Stimulated activated CD4-positive, alpha-beta T cell treated with anti-CD3 and anti-CD28 coated beads, Interleukin-15, amount 100 ng/mL, for 24 hours (primary cell): ENCODE measurements at regions not wholly inside any gene's neighbourhood (a gene's known extent, or its start where the extent isn't known, plus 50 kb on each side); places are given as distances from the start of the nearest gene placed in this dataset.

Experiments
- DNase-seq: peaks from one replicate; pipeline ENCODE4 v3.0.0-alpha.2; 2020

DNA sequence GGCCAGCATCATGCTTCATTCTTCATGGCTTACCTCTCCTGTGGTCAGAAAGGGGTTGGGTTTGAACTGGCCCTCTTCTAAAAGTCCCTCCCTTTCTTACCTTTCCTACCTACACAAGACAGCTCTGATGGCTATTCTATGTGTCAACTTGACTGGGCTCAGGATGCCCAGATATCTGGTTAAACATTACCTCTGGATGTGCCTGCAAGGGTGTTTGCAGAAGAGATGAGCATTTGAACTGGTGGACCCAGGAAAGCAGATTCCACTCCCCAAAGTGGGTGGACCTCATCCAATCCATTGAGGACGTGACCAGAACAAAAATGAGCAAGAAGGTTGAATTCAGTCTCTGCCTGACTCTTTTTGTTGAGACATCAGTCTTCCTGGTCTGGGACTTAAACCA is 79.0 kb upstream of the TCF7L2 start:
- DNase-seq: no peak

DNA sequence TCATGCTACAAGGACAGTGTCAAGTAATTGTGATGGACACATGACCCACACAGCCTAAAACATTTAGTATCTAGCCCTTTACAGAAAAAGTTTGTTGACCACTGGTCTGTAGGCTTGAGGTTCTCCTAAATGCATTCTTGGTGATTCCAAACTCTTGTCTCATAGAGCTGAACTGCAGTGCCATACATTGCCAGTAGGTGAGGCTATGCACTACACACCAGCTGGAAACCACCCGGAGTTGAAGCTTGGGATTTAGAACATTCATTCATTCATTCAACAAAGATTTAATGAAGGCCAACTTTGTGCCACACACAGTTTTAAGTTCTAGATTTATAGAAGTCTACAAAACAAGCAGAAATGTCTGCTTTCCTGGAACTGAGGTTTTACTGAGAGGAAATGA is 77.3 kb upstream of the TCF7L2 start:
- DNase-seq: no peak

DNA sequence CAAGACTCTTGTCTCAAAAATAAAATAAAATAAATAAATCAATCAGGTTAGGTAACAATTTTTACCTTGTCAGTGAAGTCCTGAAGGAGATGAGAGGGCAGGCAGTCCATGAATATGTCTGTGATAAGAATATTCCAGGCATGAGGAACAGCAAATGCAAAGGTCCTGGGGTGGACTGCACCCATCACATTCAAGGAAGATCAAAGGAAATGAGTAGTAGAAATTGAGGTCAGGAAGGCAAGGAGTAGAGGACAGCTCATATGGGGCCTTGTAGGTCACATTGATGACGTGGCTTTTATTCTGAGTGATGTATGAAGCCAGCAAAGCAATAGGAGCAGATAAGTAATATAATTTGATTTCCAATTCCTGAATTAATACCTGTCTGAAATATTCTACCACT is 76.5 kb upstream of the TCF7L2 start:
- DNase-seq: no peak

DNA sequence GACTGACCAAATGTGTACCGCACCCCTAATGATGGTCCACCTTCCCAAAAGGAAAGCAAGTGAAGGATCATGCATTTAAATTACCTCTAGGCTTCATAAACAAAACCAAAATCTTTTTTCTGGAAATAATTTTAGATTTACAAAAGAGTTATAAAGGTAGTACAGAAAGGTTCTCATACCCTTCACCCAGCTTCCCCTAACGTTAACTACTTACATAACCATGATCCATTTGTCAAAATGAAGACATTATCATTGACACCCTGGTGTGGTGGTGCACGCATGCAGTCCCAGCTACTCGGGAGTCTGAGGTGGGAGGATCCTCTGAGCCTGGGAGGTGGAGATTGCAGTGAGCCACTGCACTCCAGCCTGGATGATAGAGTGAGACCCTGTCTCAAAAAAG is 75.1 kb upstream of the TCF7L2 start:
- DNase-seq: no peak

DNA sequence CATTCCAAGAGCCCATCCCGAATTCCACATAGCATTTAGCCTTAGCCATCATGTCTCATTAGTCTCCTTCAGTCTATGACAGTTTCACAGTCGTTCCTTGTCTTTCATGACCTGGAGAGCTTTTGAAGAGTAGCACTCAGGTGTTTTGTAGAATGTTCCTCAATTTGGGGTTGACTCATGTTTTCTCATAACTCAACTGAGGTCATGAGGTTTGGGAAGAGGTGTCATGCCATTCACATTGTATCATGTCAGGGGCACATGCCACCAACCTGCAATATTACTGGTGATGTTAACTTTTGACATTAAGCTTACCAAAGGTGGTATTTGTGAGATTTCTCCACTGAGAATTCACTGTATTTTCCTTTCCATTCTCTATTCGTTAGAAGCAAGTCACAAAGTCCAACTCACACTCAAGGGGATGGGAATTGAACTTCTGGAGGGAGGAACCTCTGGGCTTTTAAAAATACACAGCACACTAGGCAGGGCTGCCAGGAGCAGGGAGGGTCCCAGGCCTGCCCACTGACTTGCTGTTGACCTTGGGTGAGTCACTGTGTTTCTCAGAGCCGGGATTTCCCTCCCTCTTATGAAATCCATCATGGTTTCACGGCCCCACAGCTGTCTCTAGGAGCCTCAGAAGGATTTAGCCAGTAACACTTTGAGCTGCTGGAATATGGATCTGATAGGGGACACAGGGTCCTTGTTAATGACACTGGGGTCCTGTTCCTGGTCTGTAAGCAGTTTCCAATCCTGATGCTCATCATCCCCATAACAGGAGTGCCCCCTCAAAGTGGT is 74.4 kb upstream of the TCF7L2 start:
- peak; percentile 5 for DNase-seq

DNA sequence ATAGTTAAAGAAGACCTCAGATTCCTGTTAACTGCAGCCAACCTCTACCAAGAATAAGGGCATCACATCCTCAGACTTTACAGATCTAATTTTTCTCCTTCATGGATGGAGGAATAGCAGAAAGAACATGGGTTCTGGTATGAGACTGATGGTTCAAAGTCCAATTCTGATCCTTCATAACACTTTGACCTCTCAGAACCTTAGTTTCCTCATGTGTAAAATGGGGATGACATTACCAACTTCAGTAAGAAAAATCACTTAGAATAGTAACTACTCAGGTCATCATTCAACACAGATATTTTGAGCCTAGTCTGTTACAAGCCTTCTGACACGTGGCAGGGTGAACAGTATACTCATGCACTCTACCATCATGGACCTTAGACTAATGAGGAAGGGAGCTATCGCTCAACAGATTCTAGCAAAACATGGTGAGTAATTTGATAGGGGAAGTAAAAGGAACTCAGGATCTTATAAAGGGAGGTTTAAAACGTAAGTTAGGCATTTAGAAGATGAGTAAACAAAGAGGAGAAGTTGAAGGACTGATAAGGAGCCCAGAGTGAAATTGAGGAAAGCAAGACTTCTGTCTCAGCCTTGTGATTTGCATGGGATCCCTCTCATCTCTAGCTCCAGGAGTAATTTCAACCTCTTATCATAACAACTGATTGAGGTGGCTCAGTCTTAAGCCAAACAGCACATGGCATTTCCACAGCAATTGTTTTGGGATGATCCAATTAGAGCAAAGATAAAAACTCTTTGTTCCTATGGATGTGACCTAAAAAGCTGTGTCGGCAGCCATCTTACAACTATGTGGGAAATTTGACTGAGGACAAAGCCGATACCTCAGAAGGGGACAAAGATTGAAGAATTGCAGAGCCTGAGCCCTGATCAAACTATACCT is 69.2 kb upstream of the TCF7L2 start:
- DNase-seq: no peak

DNA sequence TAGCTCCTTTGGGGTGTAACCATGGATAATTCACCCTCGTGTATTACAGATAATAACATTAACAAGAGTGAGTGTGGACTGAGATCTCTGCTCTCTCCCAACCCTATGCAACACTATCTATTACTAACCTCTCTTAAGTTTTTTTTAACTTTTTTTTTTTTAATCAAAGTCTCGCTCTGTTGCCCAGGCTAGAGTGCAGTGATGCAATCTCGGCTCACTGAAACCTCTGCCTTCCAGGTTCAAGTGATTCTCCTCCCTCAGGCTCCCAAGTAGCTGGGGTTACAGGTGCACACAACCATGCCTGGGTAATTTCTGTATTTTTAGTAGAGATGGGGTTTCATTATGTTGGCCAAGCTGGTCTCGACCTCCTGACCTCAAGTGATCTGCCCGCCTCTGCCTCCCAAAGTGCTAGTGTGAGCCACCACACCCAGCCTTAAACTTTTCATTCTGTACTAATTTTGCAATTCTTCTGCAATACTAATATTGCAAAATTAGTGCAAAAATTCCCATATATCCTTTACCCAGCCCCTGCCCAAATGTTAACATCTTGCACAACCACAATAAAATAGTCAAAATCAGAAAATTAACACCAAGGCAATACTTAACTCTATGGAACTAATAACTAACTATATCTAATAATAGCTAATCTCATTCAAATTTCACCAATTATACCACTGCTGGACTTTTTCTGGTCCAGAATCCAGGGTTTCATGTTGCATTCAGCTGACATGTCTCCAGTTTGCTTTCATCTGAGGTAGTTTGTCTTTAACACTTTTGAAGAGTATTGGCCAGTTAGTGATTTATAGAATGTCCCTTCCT is 66.5 kb upstream of the TCF7L2 start:
- DNase-seq: no peak

DNA sequence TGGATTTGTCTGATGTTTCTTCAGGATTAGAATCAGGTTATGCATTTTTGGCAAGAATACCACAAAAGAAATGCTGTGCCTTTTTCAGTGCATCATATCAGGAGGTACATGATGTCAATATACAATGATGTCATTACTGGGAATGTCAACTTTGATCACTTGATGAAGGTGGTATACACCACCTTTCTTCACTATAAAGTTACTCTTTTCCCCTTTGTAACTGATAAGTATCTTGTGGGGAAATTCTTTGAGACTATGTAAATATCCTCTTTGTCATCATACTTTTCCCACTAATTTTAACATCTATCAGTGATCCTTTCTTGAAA is 65.9 kb upstream of the TCF7L2 start:
- DNase-seq: no peak

DNA sequence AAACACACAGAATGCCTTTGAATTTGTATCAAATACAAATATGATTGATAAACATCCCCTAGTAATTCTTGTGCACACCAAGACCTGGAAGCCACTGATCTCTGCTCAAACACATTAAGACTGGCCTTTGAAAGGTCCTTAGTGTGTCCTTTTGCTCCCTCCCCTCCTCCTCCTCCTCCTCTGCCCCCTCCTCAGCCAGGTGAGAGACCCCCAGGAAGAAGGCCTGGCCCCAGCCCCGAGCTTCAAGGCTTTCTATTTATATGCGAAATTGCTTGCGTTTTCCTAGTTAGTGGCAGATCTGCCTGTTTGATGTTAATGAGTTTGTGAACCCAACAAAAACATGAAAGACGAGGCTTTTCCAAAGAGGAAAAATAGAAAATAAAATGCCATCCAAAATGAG is 63.6 kb upstream of the TCF7L2 start:
- DNase-seq: no peak

DNA sequence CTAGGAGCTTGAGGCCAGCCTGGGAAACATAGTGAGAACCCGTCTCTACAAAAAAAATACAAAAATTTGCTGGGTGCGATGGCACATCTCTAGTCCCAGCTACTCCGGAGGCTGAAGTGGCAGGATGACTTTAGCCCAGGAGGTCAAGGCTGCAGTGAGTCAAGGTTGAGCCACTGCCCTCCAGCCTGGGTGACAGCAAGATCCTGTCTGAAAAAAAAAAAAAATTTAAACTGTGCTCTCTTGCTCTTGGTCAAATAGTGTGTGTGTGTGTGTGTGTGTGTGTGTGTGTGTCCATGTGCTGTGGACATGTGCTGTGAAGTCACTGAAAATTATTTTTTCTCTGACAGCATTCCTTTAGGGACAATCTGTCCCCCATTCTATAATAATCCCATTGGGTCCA is 62.1 kb upstream of the TCF7L2 start:
- DNase-seq: no peak

DNA sequence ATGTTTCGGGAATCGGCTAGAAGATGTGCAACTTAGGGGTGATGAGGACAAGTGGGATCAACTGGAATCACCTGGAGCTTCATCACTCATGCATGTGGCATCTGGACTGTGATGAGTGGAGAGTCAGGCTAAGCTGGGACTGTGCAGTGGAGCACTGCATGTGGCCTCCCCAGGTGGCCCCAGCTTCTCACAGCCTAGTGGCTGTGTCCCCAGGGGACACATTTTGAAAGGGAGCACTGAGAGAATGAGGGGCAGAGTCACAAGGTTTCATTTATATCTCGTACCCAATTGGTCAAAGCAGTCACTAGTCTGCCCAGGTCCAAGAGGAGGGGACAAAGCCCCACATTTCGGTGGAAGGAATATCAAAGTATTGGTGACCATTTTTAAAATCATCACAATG is 54.8 kb upstream of the TCF7L2 start:
- DNase-seq: no peak

DNA sequence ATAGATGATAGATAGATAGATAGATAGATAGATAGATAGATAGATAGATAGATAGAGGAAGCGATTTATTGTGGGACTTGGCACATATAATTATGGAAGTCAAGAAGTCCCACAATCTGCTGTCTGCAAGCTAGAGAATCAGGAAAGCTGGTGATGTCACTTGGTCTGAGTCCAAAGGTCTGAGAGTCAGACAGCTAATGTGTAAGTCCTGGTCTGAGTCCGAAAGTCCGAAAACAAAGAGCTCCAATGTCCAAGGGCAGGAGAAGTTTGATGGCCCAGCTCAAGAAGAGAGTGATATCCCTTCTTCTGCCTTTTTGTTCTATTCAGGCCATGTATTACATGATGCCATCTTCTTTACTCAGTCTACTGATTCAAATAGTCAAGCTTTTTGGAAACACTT is 53.8 kb upstream of the TCF7L2 start:
- no peak for DNase-seq

DNA sequence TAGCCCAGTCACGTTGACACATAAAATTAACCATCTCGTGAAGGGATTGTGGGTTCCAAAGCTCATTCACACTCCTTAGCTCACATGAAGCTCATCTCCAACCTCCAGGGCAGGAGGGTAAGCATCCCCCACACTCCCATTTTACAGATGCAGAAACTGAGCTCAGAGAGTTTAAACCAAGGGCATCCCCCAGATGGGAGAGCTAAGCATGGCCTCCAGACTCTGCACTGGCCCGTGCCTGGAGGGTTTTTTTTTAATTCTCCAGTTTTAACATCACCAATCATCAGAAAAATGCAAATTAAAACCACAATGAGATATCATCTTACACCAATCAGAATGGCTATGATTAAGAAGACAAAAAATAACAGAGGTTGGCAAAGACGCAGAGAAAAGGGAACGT is 53.3 kb upstream of the TCF7L2 start:
- no peak for DNase-seq

DNA sequence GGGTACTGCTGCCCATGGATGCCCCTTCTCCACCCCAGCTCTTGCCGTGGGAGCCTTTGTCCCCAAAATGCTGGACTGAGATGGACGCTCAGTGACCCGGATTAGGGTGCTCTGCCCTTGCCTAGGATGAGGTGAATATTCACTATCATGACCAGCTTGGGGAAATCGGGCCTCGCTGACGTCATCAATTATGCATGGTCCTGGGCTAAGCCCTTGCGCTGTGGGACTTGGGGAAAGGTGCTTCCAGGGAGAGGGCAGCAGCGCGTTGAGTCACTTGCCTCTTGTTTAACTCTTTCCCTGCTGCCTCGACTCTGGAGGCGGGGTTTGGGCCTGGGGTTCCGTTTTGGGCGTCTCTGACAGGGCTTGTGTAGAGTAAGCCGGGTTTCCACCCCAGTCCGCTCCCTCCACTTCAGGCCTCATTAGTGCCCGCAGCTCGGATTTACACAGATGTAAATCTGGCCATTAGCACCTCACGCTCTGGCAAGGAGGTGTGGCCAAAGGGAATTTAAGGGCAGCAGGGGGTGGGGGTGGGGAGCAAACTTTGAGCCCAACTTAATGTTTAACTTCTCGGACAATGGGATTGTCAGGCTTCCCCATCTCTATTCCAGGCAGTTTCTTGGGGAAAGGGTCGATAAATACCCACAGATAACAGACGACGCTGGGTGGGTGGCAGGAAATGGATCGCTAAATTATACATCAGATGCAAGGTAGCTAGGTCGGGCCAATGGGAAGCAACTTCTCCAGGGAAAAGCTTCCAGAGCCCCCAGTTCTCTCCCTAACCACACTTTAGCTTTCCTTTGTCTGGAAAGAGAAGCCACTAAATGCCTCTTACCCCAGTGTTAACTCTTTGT is 51.3 kb upstream of the TCF7L2 start:
- DNase-seq: no peak

DNA sequence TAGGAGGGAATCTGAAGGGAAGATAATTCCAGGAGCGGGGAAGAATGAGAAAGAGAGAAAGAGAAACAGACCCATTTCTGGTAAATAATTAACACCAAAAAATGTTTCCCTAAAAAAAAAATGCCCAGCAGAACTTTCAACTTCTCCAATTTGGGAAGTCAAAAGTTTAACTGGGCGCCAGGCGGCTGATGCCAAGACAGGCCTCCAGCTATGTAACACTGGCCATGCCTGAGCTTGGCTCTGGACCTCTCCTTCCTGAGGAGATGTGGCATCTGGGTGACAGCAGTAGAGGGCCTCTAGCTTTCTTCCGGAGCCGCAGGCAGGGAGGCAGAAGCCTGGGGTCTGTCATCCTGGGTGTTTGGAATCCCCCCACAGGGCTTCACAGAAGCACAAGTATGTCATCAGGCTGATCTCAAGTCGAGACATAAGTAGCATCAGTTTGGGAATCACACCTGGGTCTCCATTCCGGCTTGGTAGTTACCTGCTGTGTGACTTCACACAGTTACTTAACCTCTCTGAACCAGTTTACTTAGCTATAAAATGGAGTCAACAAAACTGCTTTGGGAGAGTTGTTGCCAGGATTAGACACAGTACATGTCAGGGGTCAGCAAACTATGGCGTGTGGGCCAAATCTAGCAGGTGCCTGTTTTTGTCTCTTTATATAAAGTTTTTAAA is 50.5 kb upstream of the TCF7L2 start:
- no peak for DNase-seq
